NCI-H82 (cell line): ENCODE measurements at regions not wholly inside any gene's neighbourhood (a gene's known extent, or its start where the extent isn't known, plus 50 kb on each side); places are given as distances from the start of the nearest gene placed in this dataset.

Source experiments
- DNase-seq: peaks from one replicate; lab custom pipeline; 2025; lab: John Stamatoyannopoulos, UW

DNA sequence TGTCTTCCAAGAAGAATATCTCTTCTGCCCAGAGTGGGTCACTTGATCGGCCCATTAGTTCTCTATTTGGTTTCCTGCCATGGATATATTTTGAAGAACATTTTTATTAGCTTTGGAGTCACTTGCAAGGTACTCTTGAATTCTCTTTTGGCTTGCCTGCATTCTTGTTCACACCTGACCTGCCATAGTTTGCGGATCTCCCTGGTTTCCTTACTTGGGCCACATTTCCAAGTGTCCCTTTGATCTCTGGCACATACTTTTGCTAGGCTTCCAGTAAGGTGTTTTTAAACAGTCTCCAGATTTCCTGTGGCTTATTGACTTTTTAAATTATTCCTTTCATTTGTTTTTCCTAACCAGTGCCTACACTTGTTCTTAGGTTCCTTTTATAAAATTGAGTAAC, 488.5 kb upstream of the MDFIC2 start:
- DNase-seq: no peak

DNA sequence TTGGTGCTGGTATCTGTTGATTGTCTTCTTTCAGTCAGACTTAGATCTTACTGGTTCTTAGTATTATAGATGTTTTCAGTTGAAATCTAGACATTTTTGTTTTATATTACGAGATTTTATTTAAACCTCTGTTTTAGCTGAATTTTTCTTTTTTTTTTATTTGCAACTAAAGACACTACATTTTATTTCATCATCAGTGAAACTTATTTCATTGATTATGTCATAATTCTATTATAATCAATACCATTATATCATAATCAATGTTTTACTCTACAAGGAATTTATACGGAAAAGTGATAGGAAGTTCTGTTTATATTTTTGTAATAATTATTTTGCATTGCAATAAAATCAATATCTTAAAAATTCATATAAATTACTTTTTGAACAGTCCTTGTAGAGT, 477.4 kb upstream of the MDFIC2 start:
- no peak for DNase-seq

DNA sequence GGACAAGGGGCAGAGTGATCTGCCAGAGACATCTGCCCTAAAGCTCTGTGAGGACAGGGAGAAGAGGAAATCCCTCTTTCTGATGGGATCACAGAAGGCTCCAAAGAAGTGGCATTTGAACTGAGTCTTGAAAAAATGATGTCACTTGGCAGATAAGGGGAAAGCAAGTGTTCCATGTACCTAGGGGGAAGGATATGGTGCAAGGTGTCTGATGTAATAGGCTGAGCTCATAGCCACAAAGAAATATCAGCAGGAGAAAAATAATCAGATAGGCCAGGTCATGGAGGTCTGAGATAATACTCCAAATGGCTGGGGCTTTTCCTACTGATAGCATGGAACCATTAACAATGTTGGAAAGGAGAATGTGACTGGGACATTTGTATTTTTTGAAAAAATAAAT, 468.4 kb upstream of the MDFIC2 start:
- no peak for DNase-seq

GRCh38 chr3:70779296-70779695, 466.9 kb upstream of the MDFIC2 start:
- no peak for DNase-seq

DNA sequence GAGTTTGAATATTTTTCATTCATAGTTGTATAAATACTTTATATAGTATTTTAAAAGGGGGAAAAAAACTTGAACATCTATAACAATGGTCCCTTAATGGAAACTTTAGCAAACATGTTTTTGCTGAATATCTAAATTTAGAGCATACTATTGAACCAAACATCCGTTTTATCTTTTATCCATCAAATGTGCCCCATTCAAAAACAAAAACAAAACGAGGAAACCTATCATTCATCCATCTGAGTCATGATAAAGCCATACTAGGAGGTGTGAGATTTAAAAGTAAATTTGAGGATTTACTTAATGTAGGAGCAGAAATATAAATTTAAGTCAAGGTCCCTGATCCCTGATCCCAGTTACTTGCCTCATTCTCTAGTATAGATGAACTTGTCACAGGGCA, 463.6 kb upstream of the MDFIC2 start:
- DNase-seq: no peak

DNA sequence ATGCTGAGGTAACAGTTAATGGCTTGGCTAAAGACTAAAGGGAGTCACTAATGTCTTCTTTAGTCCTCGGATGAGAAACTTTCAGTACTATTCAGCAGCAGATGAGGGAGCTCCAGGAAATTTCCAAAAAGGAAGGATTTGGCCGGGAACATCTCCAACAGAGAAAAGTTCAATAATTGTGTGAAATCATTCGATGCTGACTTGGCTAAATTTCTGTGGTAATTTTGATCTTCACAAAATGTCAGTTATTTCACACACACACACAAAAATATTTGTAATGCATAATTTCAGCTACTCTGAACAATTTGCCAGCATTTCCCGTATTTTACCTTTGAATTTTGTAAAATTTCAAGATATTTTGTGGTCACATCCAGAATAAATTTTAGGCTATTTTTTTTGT, 462.8 kb upstream of the MDFIC2 start:
- no peak for DNase-seq

GRCh38 chr3:70774641-70775040, 462.2 kb upstream of the MDFIC2 start:
- DNase-seq: no peak

DNA sequence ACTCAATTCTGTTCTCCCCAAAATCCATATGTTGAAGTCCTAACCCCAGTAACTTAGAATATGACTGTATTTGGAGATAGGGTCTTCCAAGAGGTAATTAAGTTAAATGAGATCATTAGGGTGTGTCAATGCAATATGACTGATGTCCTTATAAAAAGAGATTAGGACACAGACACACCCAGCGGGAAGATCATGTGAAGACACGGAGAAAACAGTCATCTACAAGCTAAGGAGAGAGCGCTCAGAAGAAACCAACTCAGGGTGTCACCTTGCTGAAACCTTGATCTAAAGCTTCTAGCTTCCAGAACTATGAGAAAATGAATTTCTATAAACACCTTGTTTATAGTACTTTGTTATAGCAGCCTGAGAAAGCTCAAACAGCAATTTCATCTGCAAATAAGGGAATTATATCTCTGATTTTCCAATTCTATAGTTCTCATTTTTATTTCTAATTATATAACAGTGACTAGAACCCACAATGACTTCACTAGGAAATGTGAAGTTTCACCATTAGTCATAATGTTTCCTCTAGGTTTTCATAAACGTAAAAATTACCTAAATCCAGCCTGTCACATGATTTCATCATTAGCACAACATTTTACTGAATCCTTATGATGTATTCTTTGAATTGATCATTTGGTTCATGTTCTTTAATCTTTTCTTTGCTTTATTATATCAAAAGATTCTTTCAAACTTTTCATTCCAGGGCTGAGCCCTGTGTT, 459.1 kb upstream of the MDFIC2 start:
- DNase-seq: no peak

DNA sequence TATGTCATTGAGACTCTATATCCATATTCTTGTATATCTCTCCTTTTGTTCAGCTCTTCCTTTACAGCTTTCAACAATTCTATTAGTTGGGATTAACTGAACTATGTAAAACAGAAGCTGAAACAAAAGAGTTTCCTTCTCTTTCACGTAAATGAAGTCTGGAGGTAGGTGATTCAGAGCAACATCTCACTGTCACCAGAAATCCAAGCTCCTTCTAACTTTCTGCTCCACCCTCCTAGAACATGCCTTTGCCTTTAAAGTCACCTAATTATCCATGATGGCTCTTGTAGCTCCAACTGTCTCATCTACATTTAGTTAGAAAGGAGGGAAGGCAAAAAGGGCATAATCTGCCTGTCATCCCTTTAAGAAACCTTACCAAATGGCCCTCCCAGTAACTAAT, 458.2 kb upstream of the MDFIC2 start:
- DNase-seq: no peak

- no peak for DNase-seq
Measured at GRCh38 chr3:70766301-70766700, 453.9 kb upstream of the MDFIC2 start.

DNA sequence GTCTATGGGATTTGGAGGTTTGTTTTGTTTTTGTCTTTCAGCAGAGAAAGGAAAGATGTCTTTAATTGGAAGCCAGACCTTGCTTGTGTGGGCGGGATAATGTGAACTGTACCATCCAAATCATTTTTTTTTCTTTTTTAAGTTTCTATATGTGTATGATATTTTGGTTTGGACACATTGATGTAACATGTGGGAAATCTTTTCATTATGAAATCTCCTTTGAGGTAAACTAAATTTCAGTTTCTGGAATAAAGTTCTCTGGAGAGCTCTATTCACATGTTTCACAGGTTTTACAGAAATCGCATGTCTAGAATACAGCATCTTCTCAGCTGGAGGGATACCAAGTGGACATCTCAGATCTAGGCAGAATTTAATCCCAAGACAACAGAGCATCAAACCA, 451.5 kb upstream of the MDFIC2 start:
- DNase-seq: no peak

DNA sequence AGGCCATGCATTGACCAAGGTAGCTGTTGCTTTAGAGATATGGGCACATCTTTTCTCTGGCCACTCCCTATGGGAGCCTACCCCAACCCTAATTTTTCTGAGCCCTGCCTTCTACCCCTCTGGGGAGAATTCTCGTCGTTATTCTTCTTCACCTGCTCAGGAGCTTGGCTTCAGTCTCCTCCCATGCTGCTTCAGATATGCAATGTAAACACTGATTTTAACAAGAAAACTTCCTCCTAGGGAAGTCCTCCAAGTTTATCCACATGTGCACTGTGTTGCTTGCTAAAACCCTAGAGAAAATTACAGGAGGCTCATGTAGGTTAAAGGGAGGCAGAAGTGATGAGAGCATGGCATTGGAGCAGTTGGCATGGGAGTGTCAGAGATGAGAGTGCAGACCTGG, 445.2 kb upstream of the MDFIC2 start:
- DNase-seq: no peak

DNA sequence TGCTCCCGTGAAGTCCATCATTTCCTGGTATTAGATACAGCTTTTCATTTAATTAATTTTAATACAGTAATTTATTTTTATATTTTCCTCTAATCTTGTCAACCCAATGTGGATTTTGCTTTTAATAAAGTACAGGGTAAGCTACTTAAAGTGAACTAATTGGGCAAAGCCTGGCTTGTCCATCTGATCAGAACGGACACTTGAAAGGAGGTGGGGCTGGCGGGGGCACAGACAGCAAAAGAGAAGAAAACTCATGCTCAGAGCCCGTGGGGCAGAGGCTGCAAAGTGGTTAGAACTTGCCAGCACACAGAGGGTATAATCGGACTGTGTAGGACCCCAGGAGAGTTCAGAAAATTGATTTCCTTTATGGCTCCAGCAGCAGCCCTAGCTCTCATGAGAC, 443.1 kb upstream of the MDFIC2 start:
- DNase-seq: no peak

DNA sequence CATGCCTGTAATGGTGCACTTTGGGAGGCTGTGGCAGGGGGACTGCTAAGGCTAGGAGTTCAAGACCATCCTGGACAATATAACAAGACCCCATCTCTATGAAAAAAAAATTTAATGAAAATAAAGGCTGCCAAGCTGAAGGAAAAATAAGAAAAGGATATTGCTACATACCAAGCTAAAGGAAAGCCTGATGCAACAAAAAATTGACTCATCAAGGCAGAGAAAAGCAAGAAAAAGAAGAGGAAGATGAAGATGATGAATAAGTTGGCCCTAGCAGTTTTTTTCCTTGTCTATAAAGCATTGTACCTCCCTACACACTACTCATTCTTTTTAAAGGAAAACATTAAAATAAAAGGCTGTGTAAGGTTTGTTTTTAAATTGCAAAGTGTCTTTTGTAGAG, 441.9 kb upstream of the MDFIC2 start:
- DNase-seq: no peak

GRCh38 chr3:70753572-70753971, 441.1 kb upstream of the MDFIC2 start:
- no peak for DNase-seq

GRCh38 chr3:70752051-70752450, 439.6 kb upstream of the MDFIC2 start:
- no peak for DNase-seq

DNA sequence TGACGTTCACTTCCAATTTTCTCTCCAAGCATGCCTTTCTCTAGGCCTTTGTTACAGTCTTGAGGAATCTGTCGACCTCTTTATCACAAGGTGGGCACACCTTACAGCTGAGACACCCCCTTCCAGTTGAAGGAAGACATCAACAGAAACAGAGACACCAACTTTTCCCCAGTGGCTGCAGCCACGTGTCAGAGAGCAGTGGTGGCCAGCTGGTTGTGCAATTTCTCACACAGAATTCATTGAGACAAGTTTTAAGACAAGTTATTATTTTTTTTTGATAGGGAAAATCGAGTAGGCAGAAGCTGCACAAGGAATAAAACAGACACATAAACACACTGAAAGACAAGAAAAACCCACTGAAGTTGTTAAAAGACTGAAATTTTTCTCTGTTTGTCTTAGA, 436.7 kb upstream of the MDFIC2 start:
- DNase-seq: no peak

DNA sequence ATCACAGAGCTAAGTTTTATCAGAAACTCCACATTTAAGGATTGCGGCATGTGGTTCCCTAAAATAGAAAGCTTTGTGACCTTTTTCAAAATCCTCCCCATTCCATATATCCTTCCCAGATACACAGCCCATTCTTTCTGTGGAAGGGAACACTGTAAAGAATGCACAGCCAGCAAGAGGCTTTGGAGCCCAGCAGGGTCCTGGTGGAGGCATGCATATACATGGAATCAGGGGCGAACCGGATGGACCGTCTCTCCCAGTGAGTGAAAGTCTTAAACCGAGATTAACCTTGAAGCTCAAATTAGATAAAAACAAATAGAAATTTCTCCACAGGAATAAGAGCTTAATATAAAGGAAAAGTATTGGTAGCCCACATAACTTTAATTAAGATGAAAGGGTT, 436.2 kb upstream of the MDFIC2 start:
- DNase-seq: no peak

- DNase-seq: no peak
Measured at GRCh38 chr3:70747847-70748246, 435.4 kb upstream of the MDFIC2 start.

DNA sequence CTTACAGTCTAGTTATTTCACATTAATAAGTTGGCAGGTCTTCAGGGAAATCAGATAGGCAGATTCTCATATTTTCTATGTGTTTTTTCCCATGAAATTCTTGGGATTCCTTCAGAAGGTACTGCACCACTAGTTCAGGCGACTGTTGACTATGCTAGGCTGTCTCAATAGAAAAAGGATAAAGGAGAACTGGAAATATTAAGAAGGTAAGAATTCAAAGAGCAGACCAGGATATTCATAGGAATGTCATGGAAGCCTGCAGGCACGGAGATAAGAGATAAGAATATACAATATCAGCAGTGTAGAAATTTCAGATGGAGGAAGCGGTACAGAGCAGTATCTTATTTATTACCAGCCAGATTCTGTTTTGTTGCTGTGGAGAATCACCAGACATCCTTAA, 432.1 kb upstream of the MDFIC2 start:
- no peak for DNase-seq

DNA sequence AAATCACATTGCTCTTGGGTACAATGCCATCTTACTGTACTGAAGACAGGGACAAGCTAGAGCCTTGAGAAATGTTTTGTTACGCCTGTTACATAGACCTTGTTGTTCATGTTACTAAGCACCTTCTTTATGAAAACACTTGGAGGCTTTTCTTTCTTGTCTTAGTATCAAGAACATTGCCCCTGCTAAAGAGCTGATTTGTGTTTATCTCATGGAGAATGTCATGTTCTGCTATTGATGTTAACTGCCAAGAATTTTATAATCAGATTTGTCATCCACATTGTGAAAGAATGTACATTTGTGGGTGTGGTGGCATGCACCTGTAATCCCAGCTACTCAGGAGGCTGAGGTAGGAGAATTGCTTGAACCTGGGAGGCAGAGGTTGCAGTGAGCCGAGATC, 431.3 kb upstream of the MDFIC2 start:
- no peak for DNase-seq

GRCh38 chr3:70742081-70742480, 429.6 kb upstream of the MDFIC2 start:
- no peak for DNase-seq

GRCh38 chr3:70740872-70741271, 428.4 kb upstream of the MDFIC2 start:
- no peak for DNase-seq

DNA sequence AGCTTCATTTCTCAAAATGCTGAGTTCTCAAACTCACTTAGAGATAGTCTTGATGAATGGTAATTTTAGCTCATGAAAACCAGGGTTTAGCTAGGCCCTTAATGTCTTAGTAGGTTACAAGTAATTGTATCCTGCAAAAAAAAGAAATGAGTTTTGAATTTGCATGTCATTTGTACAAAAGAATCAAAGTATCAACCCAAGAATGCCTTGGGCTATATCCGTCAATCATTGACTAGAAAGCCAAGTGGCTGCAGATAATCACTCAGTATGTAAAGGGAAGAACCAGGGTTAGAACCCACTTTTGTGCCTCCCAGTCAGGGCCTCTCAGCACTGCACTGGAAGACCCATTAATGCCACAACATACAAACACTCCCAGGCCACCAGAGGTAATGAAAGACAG, 427.6 kb upstream of the MDFIC2 start:
- no peak for DNase-seq

GRCh38 chr3:70738291-70738681, 425.8 kb upstream of the MDFIC2 start:
- DNase-seq: no peak
